K562 (cell line): ENCODE measurements at regions not wholly inside any gene's neighbourhood (a gene's known extent, or its start where the extent isn't known, plus 50 kb on each side); places are given as distances from the start of the nearest gene placed in this dataset.

Source experiments
- POLR2A ChIP-seq: fragments of 450-650 bp; conservative IDR thresholded peaks from 2 replicates; pipeline ENCODE4 v1.6.1; 2016
- POLR2AphosphoS5 ChIP-seq: IDR thresholded peaks from 2 replicates; pipeline ENCODE4 v1.6.1; 2011; ENCODE audit warnings: mild to moderate bottlenecking, low read depth, low read length, moderate library complexity; ENCODE audit not compliant: control insufficient read depth, insufficient read depth
- SMARCA5 ChIP-seq: fragments of 450-650 bp; IDR thresholded peaks from 2 replicates; pipeline ENCODE4 v1.6.1; 2016

DNA sequence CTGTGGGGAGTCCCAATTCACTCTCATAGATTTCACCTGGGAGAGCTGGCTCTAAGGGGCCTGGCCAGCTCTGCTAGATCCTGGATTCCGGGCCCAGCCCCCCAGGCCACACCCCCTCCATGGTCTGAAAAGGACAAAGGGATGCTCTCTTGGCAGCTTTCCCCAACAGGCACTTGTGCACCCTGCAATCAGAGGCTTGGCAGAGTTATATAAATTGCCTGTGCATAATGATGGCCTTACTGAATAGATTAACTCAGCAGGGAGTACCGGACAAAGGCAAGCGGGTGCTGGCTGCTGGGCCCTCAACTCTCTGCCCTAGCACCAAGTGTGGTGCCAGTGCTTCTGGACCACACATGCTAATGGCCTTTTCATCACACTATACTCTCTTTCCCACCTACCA is 461.6 kb downstream of the BUD13 start:
- no peak for TF ChIP-seq POLR2A
- TF ChIP-seq SMARCA5: no peak
- TF ChIP-seq POLR2AphosphoS5: no peak
